ENCODE measurements at regions not wholly inside any gene's neighbourhood (a gene's known extent, or its start where the extent isn't known, plus 50 kb on each side); places are given as distances from the start of the nearest gene placed in this dataset.

GRCh38 chr3:161647936-161648470 is 151.4 kb downstream of the OTOL1 start:
- ChIA-PET POLR2A (no interaction called here), CTCF (no interaction called here)
- H3K9me3 Mint-ChIP-seq: peaks cover 0 to 6% (median 3%) of the 10 kb centered on the region in 3 donors
- Histone ChIP-seq H3K36me3 (ENCODE audit: control insufficient read depth in 2 of 2, extremely low read depth in 1 of 2, insufficient read depth in 1 of 2, low read length in 1 of 2) (no peaks in the 10 kb centered on the region), H3K27me3 (replicated peaks in 1 of 2; ENCODE audit: control insufficient read depth in 2 of 2, extremely low read depth in 1 of 2, insufficient read depth in 2 of 2, low read length in 1 of 2) (no peaks in the 10 kb centered on the region), H3K4me3 (ENCODE audit: control insufficient read depth in 1 of 2, extremely low read depth in 1 of 2, low read length in 1 of 2) (no peak overlapping the region), H3K4me1 (ENCODE audit: control insufficient read depth in 1 of 2, extremely low read depth in 1 of 2, insufficient read depth in 2 of 2, low read length in 2 of 2) (no peaks in the 10 kb centered on the region), H3K9me3 (no peaks in the 10 kb centered on the region), H3K27ac (ENCODE audit: low read length) (no peak overlapping the region)
- no peak overlapping the region for H3K27ac Mint-ChIP-seq
- ATAC-seq (replicated peaks in 1 of 4): no peak
- no peaks in the 10 kb centered on the region for H3K36me3 Mint-ChIP-seq
- no CpG with 5 or more reads among the region's 2 CpGs for WGBS (ENCODE audit: insufficient coverage)
- no peaks in the 10 kb centered on the region for H3K4me1 Mint-ChIP-seq
- peaks cover 0 to 3% of the 10 kb centered on the region in 2 donors for H3K27me3 Mint-ChIP-seq
- no peak for DNase-seq
- H3K4me3 Mint-ChIP-seq: no peak overlapping the region

- DNase-seq (no peak), ATAC-seq (replicated peaks in 1 of 4) (no peak)
- no peak overlapping the region for H3K27ac Mint-ChIP-seq
- ChIA-PET CTCF (interaction anchor here in 1 of 2 donors (0.6 kb wide), 1 partner anchor 16 kb away, joined by 4 read pairs; no protein-coding TSS in a partner anchor), POLR2A (no interaction called here)
- no peak overlapping the region for H3K27ac ChIP-seq (ENCODE audit: low read length)
- H3K36me3 Mint-ChIP-seq: no peaks in the 10 kb centered on the region
- peaks cover 0 to 3% of the 10 kb centered on the region in 2 donors for H3K27me3 Mint-ChIP-seq
- H3K4me1 ChIP-seq (ENCODE audit: control insufficient read depth in 1 of 2, extremely low read depth in 1 of 2, insufficient read depth in 2 of 2, low read length in 2 of 2): no peaks in the 10 kb centered on the region
- no peaks in the 10 kb centered on the region for H3K27me3 ChIP-seq (replicated peaks in 1 of 2; ENCODE audit: control insufficient read depth in 2 of 2, extremely low read depth in 1 of 2, insufficient read depth in 2 of 2, low read length in 1 of 2)
- no peaks in the 10 kb centered on the region for H3K36me3 ChIP-seq (ENCODE audit: control insufficient read depth in 2 of 2, extremely low read depth in 1 of 2, insufficient read depth in 1 of 2, low read length in 1 of 2)
- H3K9me3 ChIP-seq: no peaks in the 10 kb centered on the region
- H3K4me3 Mint-ChIP-seq: no peak overlapping the region
- no CpG with 5 or more reads among the region's 3 CpGs for WGBS (ENCODE audit: insufficient coverage)
- H3K4me3 ChIP-seq (ENCODE audit: control insufficient read depth in 1 of 2, extremely low read depth in 1 of 2, low read length in 1 of 2): no peak overlapping the region
- peaks cover 0 to 6% (median 5%) of the 10 kb centered on the region in 3 donors for H3K9me3 Mint-ChIP-seq
- H3K4me1 Mint-ChIP-seq: no peaks in the 10 kb centered on the region
Observed at GRCh38 chr3:161649900-161650484, 153.4 kb downstream of the OTOL1 start.

GRCh38 chr3:161657786-161658185 is 161.2 kb downstream of the OTOL1 start:
- Histone ChIP-seq H3K27ac (ENCODE audit: low read length) (no peak overlapping the region), H3K9me3 (no peaks in the 10 kb centered on the region), H3K27me3 (replicated peaks in 1 of 2; ENCODE audit: control insufficient read depth in 2 of 2, extremely low read depth in 1 of 2, insufficient read depth in 2 of 2, low read length in 1 of 2) (no peaks in the 10 kb centered on the region), H3K4me1 (ENCODE audit: control insufficient read depth in 1 of 2, extremely low read depth in 1 of 2, insufficient read depth in 2 of 2, low read length in 2 of 2) (no peaks in the 10 kb centered on the region), H3K36me3 (ENCODE audit: control insufficient read depth in 2 of 2, extremely low read depth in 1 of 2, insufficient read depth in 1 of 2, low read length in 1 of 2) (no peaks in the 10 kb centered on the region), H3K4me3 (ENCODE audit: control insufficient read depth in 1 of 2, extremely low read depth in 1 of 2, low read length in 1 of 2) (no peak overlapping the region)
- CTCF ChIA-PET: no interaction called here
- DNase-seq (no peak), ATAC-seq (replicated peaks in 1 of 4) (no peak)
- H3K9me3 Mint-ChIP-seq: peaks cover 0 to 7% (median 5%) of the 10 kb centered on the region in 3 donors
- H3K4me1 Mint-ChIP-seq: no peaks in the 10 kb centered on the region
- H3K27ac Mint-ChIP-seq: no peak overlapping the region
- no peaks in the 10 kb centered on the region for H3K36me3 Mint-ChIP-seq
- WGBS (ENCODE audit: insufficient coverage): no CpG with 5 or more reads among the region's 1 CpG
- no peak overlapping the region for H3K4me3 Mint-ChIP-seq
- POLR2A ChIA-PET: no interaction called here
- H3K27me3 Mint-ChIP-seq: no peaks in the 10 kb centered on the region

GRCh38 chr3:161671141-161671540 is 174.5 kb downstream of the OTOL1 start:
- H3K27ac Mint-ChIP-seq: no peak overlapping the region
- ChIA-PET CTCF (no interaction called here), POLR2A (no interaction called here)
- no peaks in the 10 kb centered on the region for H3K27me3 Mint-ChIP-seq
- DNase-seq (no peak), ATAC-seq (replicated peaks in 1 of 4) (no peak)
- no peaks in the 10 kb centered on the region for H3K27me3 ChIP-seq (replicated peaks in 1 of 2; ENCODE audit: control insufficient read depth in 2 of 2, extremely low read depth in 1 of 2, insufficient read depth in 2 of 2, low read length in 1 of 2)
- no peaks in the 10 kb centered on the region for H3K9me3 ChIP-seq
- H3K9me3 Mint-ChIP-seq: peaks cover 0 to 30% (median 10%) of the 10 kb centered on the region in 3 donors
- no peaks in the 10 kb centered on the region for H3K4me1 Mint-ChIP-seq
- H3K4me1 ChIP-seq (ENCODE audit: control insufficient read depth in 1 of 2, extremely low read depth in 1 of 2, insufficient read depth in 2 of 2, low read length in 2 of 2): no peaks in the 10 kb centered on the region
- no peak overlapping the region for H3K4me3 ChIP-seq (ENCODE audit: control insufficient read depth in 1 of 2, extremely low read depth in 1 of 2, low read length in 1 of 2)
- H3K4me3 Mint-ChIP-seq: no peak overlapping the region
- no peaks in the 10 kb centered on the region for H3K36me3 ChIP-seq (ENCODE audit: control insufficient read depth in 2 of 2, extremely low read depth in 1 of 2, insufficient read depth in 1 of 2, low read length in 1 of 2)
- H3K36me3 Mint-ChIP-seq: no peaks in the 10 kb centered on the region
- WGBS (ENCODE audit: insufficient coverage): 100% methylated on average over 1 of the region's 2 CpGs
- no peak overlapping the region for H3K27ac ChIP-seq (ENCODE audit: low read length)

GRCh38 chr3:161672478-161672877 is 175.9 kb downstream of the OTOL1 start:
- H3K4me1 ChIP-seq (ENCODE audit: control insufficient read depth in 1 of 2, extremely low read depth in 1 of 2, insufficient read depth in 2 of 2, low read length in 2 of 2): no peaks in the 10 kb centered on the region
- ChIA-PET POLR2A (no interaction called here), CTCF (no interaction called here)
- ATAC-seq (replicated peaks in 1 of 4): no peak
- H3K4me3 Mint-ChIP-seq: no peak overlapping the region
- H3K4me3 ChIP-seq (ENCODE audit: control insufficient read depth in 1 of 2, extremely low read depth in 1 of 2, low read length in 1 of 2): no peak overlapping the region
- DNase-seq: no peak
- no peak overlapping the region for H3K27ac ChIP-seq (ENCODE audit: low read length)
- no peaks in the 10 kb centered on the region for H3K27me3 Mint-ChIP-seq
- H3K27me3 ChIP-seq (replicated peaks in 1 of 2; ENCODE audit: control insufficient read depth in 2 of 2, extremely low read depth in 1 of 2, insufficient read depth in 2 of 2, low read length in 1 of 2): no peaks in the 10 kb centered on the region
- 73% methylated on average over 3 of the region's 4 CpGs for WGBS (ENCODE audit: insufficient coverage)
- H3K9me3 Mint-ChIP-seq: peaks cover 0 to 18% (median 10%) of the 10 kb centered on the region in 3 donors
- no peaks in the 10 kb centered on the region for H3K36me3 Mint-ChIP-seq
- no peaks in the 10 kb centered on the region for H3K36me3 ChIP-seq (ENCODE audit: control insufficient read depth in 2 of 2, extremely low read depth in 1 of 2, insufficient read depth in 1 of 2, low read length in 1 of 2)
- no peak overlapping the region for H3K27ac Mint-ChIP-seq
- H3K9me3 ChIP-seq: no peaks in the 10 kb centered on the region
- H3K4me1 Mint-ChIP-seq: no peaks in the 10 kb centered on the region

- ATAC-seq (replicated peaks in 1 of 4): no peak
Observed at GRCh38 chr3:161673866-161674265, 177.3 kb downstream of the OTOL1 start.

GRCh38 chr3:161674402-161674801 is 177.8 kb downstream of the OTOL1 start:
- Mint-ChIP-seq H3K27me3 (no peaks in the 10 kb centered on the region), H3K36me3 (no peaks in the 10 kb centered on the region), H3K4me1 (no peaks in the 10 kb centered on the region), H3K27ac (no peak overlapping the region), H3K4me3 (no peak overlapping the region), H3K9me3 (peaks cover 7 to 11% (median 7%) of the 10 kb centered on the region in 3 donors)
- no peak for DNase-seq
- no peaks in the 10 kb centered on the region for H3K4me1 ChIP-seq (ENCODE audit: control insufficient read depth in 1 of 2, extremely low read depth in 1 of 2, insufficient read depth in 2 of 2, low read length in 2 of 2)
- no peaks in the 10 kb centered on the region for H3K27me3 ChIP-seq (replicated peaks in 1 of 2; ENCODE audit: control insufficient read depth in 2 of 2, extremely low read depth in 1 of 2, insufficient read depth in 2 of 2, low read length in 1 of 2)
- no peaks in the 10 kb centered on the region for H3K36me3 ChIP-seq (ENCODE audit: control insufficient read depth in 2 of 2, extremely low read depth in 1 of 2, insufficient read depth in 1 of 2, low read length in 1 of 2)
- no peak overlapping the region for H3K4me3 ChIP-seq (ENCODE audit: control insufficient read depth in 1 of 2, extremely low read depth in 1 of 2, low read length in 1 of 2)
- ATAC-seq (replicated peaks in 1 of 4): no peak
- ChIA-PET POLR2A (no interaction called here), CTCF (no interaction called here)
- no peaks in the 10 kb centered on the region for H3K9me3 ChIP-seq
- no peak overlapping the region for H3K27ac ChIP-seq (ENCODE audit: low read length)

More at GRCh38 chr3:161673866-161674265, 177.3 kb downstream of the OTOL1 start:
- DNase-seq: no peak
- H3K27ac Mint-ChIP-seq: no peak overlapping the region
- no peak overlapping the region for H3K4me3 ChIP-seq (ENCODE audit: control insufficient read depth in 1 of 2, extremely low read depth in 1 of 2, low read length in 1 of 2)
- ChIA-PET POLR2A (no interaction called here), CTCF (no interaction called here)
- no CpG with 5 or more reads among the region's 1 CpG for WGBS (ENCODE audit: insufficient coverage)
- peaks cover 7 to 12% (median 10%) of the 10 kb centered on the region in 3 donors for H3K9me3 Mint-ChIP-seq
- H3K4me1 ChIP-seq (ENCODE audit: control insufficient read depth in 1 of 2, extremely low read depth in 1 of 2, insufficient read depth in 2 of 2, low read length in 2 of 2): no peaks in the 10 kb centered on the region
- H3K27me3 ChIP-seq (replicated peaks in 1 of 2; ENCODE audit: control insufficient read depth in 2 of 2, extremely low read depth in 1 of 2, insufficient read depth in 2 of 2, low read length in 1 of 2): no peaks in the 10 kb centered on the region
- H3K36me3 ChIP-seq (ENCODE audit: control insufficient read depth in 2 of 2, extremely low read depth in 1 of 2, insufficient read depth in 1 of 2, low read length in 1 of 2): no peaks in the 10 kb centered on the region
- H3K27ac ChIP-seq (ENCODE audit: low read length): no peak overlapping the region
- H3K36me3 Mint-ChIP-seq: no peaks in the 10 kb centered on the region
- no peaks in the 10 kb centered on the region for H3K4me1 Mint-ChIP-seq
- no peaks in the 10 kb centered on the region for H3K9me3 ChIP-seq
- no peak overlapping the region for H3K4me3 Mint-ChIP-seq
- H3K27me3 Mint-ChIP-seq: no peaks in the 10 kb centered on the region

Measured in T-cell (primary cell).